ENCODE measurements at regions not wholly inside any gene's neighbourhood (a gene's known extent, or its start where the extent isn't known, plus 50 kb on each side); places are given as distances from the start of the nearest gene placed in this dataset.

DNA sequence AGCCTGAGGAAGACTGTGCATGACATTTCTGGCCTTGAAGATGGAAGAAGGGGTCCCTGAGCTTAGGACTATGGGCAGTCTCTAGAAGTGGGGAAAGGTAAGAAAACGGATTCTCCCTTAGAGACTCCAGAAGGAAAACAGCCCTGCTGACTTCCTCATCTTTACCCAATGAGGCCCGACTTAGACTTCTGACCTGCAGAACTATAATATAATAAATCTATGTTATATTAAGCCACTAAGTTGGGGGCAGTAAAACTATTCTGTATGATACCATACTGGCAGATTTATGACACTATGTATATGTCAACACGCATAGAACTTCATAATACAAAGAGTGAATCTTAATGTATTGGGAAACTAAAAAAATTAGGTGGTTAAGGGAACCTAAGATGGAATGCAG, 422.0 kb downstream of the PLK2 start:
- in situ Hi-C loops (cut with HindIII; ENCODE audit: low sequenced_read_pairs): no loop called here
- no peak for TF ChIP-seq CTCF (IDR thresholded peaks at IDR 0.05; ENCODE audit: low read depth, low read length, missing control alignments)
- no peak for DNase-seq (ENCODE audit: low read depth)
- no peak overlapping the region for H3K4me3 ChIP-seq (ENCODE audit: low read depth, low read length)

- no peak overlapping the region for H3K4me3 ChIP-seq (ENCODE audit: low read depth, low read length)
- no peak for DNase-seq (ENCODE audit: low read depth)
- no peak for TF ChIP-seq CTCF (IDR thresholded peaks at IDR 0.05; ENCODE audit: low read depth, low read length, missing control alignments)
- in situ Hi-C loops (cut with HindIII; ENCODE audit: low sequenced_read_pairs): no loop called here
Measured at GRCh38 chr5:58025809-58026208, 434.1 kb downstream of the PLK2 start.

GRCh38 chr5:58024151-58024550, 435.7 kb downstream of the PLK2 start:
- no peak for DNase-seq (ENCODE audit: low read depth)
- in situ Hi-C loops (cut with HindIII; ENCODE audit: low sequenced_read_pairs): no loop called here
- H3K4me3 ChIP-seq (ENCODE audit: low read depth, low read length): no peak overlapping the region
- TF ChIP-seq CTCF (IDR thresholded peaks at IDR 0.05; ENCODE audit: low read depth, low read length, missing control alignments): no peak

- DNase-seq (ENCODE audit: low read depth): no peak
- in situ Hi-C loops (cut with HindIII; ENCODE audit: low sequenced_read_pairs): no loop called here
- no peak overlapping the region for H3K4me3 ChIP-seq (ENCODE audit: low read depth, low read length)
- no peak for TF ChIP-seq CTCF (IDR thresholded peaks at IDR 0.05; ENCODE audit: low read depth, low read length, missing control alignments)
Measured at GRCh38 chr5:58022055-58022454, 437.8 kb downstream of the PLK2 start.

- DNase-seq (ENCODE audit: low read depth): no peak
- in situ Hi-C loops (cut with HindIII; ENCODE audit: low sequenced_read_pairs): no loop called here
- TF ChIP-seq CTCF (IDR thresholded peaks at IDR 0.05; ENCODE audit: low read depth, low read length, missing control alignments): no peak
- H3K4me3 ChIP-seq (ENCODE audit: low read depth, low read length): no peak overlapping the region
Measured at GRCh38 chr5:58021466-58021865, 438.4 kb downstream of the PLK2 start.

DNA sequence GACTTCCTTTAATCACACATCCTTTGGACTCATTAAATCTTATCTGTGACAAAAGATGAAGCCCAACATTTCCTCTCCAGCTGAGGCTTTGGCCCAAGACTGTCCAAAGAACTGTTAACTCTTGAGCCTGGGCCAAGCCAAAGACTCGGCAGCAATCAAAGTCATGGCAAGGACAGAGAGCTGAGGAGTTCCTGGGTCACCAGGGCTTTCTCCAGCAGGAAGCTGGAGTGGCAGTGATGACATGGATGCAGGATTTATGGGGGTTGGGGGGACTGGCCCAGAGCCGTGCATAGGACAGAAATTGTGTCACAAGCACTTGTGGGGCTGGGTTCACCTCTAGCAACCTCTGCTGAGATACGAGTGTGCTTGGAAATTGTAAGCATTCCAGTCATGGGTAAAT, 440.3 kb downstream of the PLK2 start:
- in situ Hi-C loops (cut with HindIII; ENCODE audit: low sequenced_read_pairs): no loop called here
- H3K4me3 ChIP-seq (ENCODE audit: low read depth, low read length): no peak overlapping the region
- DNase-seq (ENCODE audit: low read depth): no peak
- no peak for TF ChIP-seq CTCF (IDR thresholded peaks at IDR 0.05; ENCODE audit: low read depth, low read length, missing control alignments)

DNA sequence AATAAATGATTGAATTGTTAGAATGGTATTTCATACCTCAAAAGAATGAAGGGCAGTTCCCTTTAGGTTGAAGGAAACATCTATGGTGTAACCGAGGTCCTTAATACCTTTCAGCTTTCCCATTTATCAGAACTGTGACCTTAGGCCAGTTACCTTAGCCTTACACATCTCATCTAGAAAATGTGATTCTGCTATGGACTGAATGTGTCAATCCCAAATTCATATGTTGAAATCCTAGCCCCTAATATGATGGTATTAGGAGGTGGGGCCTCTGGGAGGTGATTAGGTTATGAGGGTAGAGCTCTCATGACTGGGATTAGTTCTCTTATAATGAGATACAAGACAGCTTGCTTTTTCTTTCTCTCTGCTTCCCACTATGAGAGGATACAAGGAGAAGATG, 441.9 kb downstream of the PLK2 start:
- no peak overlapping the region for H3K4me3 ChIP-seq (ENCODE audit: low read depth, low read length)
- TF ChIP-seq CTCF (IDR thresholded peaks at IDR 0.05; ENCODE audit: low read depth, low read length, missing control alignments): no peak
- no peak for DNase-seq (ENCODE audit: low read depth)
- in situ Hi-C loops (cut with HindIII; ENCODE audit: low sequenced_read_pairs): no loop called here
